T-helper 1 cell treated with Interleukin-12 subunit alpha and Interleukin-12 subunit beta and Interleukin-4 antibody, amounts not matched to agents 30 μg/mL and 1 μg/mL, for 36 hours (primary cell): ENCODE measurements at regions not wholly inside any gene's neighbourhood (a gene's known extent, or its start where the extent isn't known, plus 50 kb on each side); places are given as distances from the start of the nearest gene placed in this dataset.

ENCODE experiments used
- H3K27ac Mint-ChIP-seq: one replicate; pipeline ENCODE4 v1.8.0; 2021; ENCODE audit warnings: mild to moderate bottlenecking, mixed read lengths
- H3K27me3 Mint-ChIP-seq: one replicate; pipeline ENCODE4 v1.8.0; 2021; ENCODE audit warnings: low read depth, mixed read lengths
- H3K36me3 Mint-ChIP-seq: one replicate; pipeline ENCODE4 v1.8.0; 2021; ENCODE audit warnings: low read depth, mixed read lengths
- H3K4me1 Mint-ChIP-seq: one replicate; pipeline ENCODE4 v1.8.0; 2021; ENCODE audit warnings: low read depth, mixed read lengths
- H3K4me3 Mint-ChIP-seq: one replicate; pipeline ENCODE4 v1.8.0; 2021; ENCODE audit warnings: mild to moderate bottlenecking, moderate library complexity, mixed read lengths
- H3K9me3 Mint-ChIP-seq: one replicate; pipeline ENCODE4 v1.8.0; 2021; ENCODE audit warnings: mixed read lengths

DNA sequence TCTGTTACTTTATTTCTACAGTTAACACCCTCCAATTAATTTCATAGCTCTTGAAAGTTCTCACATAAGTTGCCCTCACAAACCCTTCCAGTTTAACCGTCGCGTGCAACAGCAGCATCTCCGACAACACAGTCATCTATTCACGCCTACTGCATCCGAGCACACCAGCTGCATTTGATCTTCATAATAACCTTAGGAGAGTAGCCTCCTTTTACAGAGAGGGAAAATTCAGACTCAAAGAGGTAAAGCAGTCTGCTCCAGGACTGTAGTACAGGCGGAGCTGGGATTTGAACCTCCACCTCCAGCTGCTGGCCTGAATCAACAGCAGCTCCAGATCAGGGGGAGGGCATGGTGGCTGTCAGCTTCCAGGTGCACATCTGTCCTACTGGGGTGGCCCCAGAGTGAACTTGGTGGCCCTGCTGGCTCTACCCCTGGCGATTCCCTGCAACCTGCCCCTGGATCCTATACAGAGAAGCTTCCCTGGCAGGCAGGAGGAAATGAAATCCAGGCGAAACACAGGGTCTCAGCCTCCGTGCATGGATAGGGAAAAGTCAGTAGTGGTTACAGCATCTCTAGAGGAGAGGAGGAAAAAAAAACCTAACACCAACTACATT, 71.6 kb upstream of the UNC5A start:
- H3K27ac Mint-ChIP-seq, result no peak overlapping the region

DNA sequence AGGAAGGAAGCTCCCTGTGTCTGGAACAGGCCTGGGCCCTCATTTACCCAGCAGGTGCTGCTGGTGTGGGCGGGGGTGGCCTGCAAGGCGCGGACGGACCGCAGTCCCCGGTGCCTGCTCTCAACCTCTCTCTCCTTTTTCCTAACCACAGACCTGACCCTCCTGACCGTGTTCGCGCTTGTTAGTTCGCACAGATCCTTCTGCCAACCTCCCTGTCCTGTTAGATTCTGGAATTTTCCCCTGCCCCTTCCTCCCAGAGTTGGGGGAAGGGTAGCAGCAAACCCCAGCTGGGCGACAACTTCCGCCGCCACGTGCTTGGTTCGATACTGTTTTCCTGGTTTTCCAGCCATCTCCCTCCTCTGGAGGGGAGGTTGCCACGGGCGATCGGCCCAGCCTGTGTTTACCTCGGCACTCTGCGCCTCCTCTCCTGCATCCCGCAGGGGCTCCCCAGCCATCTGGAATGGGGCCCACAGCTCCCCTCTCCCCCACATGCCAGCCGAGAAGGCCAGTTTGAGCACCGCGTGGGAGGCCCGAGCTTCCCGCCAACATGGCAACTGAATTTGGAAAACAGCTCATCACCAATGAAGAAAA, 70.8 kb upstream of the UNC5A start:
- Mint-ChIP-seq H3K4me3 (no peak overlapping the region), H3K4me1 (peaks cover 2% of the 10 kb centered on the region), H3K9me3 (no peaks in the 10 kb centered on the region), H3K36me3 (no peaks in the 10 kb centered on the region), H3K27ac (no peak overlapping the region), H3K27me3 (peaks cover 68% of the 10 kb centered on the region)

More for the DNA sequence above, 71.6 kb upstream of the UNC5A start:
- H3K36me3 Mint-ChIP-seq, result no peaks in the 10 kb centered on the region
- H3K4me1 Mint-ChIP-seq, result peaks cover 2% of the 10 kb centered on the region
- peaks cover 59% of the 10 kb centered on the region for H3K27me3 Mint-ChIP-seq
- H3K9me3 Mint-ChIP-seq, result no peaks in the 10 kb centered on the region
- no peak overlapping the region for H3K4me3 Mint-ChIP-seq

DNA sequence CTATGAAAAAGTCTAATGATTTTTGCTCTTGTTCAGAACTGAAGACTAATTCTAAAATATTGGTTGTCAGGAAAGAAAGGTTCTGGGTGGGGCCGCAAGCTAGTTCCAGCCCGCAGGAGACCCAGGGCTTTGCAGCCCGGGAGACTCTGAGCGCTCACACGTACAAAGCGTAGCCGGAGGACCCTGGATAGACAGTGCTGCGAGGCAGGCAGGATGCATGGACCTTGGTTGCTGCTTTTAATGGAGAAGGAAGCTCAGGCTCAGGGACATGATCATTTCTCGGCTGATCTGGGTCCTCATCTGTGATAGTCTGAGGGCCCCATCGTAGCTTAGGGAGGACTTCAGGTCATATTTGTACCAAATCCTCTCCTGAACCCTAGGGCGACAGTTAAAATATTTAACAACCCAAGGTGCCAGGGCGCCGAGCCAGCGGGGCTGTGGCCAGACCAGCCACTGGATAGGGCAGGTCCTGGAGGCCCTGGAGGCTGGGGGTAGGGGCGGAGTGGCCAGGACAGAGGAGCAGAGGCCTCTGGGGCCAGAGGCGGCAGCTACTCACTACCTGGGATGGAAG, 70.1 kb upstream of the UNC5A start:
- Mint-ChIP-seq H3K36me3 (no peaks in the 10 kb centered on the region), H3K27ac (no peak overlapping the region), H3K9me3 (no peaks in the 10 kb centered on the region), H3K27me3 (peaks cover 70% of the 10 kb centered on the region), H3K4me1 (peaks cover 2% of the 10 kb centered on the region), H3K4me3 (no peak overlapping the region)

DNA sequence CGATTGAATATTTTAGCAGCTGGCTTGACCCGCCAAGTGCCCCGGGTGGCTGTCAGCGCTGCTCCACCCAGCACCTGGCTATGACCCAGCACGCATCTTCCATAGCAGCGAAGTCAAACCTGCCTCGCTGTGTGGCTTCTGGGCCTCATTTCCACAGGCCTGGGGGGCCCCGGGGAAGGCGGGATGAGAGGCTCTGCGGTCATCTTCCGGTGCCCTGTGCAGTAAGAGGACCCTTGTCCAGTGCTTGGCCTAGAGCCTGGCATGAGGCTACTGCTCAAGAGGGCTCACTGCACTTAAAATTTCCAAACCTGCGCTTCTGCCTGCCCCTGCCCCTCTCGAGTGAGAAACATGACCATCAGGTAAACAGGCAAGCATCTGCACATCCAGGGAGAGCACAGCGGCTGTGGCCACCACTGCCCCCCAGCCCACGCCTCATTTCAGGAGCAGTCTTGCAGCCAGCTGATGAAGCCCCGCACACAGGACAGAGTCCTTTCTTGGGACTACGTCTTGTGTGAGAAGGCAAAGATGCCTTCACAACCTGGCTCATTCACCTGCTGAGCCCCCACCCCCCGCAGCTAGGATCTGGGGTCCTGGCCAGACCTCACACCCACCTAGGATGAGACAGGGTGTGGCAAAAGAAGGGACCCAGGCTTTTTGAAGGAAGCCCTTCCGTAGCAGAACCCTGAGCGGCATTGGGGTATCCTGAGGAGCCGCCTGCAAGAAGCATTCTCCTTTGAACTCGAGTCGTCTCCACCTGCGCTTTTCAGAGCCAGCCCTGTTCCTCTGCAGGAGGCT, 69.5 kb upstream of the UNC5A start:
- Mint-ChIP-seq H3K27me3 (peaks cover 73% of the 10 kb centered on the region), H3K36me3 (no peaks in the 10 kb centered on the region), H3K9me3 (no peaks in the 10 kb centered on the region), H3K4me1 (peaks cover 9% of the 10 kb centered on the region), H3K4me3 (no peak overlapping the region), H3K27ac (no peak overlapping the region)

DNA sequence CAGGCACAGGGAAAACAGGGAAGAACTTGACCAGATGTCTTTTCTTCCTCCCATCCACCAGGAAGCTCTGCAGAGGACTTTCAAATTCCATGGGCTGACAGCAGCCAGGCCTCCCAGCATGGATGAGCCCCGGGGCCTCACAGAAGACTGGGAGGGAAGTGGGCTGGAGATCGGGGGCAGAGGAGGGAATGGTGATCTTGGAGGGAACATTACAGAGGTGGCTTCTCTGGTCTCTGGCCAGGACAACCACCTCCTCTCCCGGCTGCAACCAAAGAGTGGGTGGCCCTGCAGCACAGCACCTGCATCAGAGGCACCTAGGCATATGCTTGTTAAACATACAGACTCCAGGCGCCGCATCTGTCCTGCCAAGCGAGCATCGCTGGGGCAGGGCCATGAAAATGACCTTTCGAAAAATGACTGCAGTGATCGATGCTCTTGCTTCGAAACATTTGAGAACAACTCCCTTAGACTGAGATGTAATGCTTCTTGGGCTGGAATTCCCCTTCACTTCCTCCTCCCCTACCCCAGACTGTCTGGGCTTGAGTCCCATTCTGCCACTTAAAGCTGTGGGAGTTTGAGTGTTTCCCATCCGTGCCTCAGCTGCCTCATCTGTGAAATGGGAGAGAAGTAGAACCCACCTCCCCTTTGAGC, 68.7 kb upstream of the UNC5A start:
- Mint-ChIP-seq H3K4me3 (no peak overlapping the region), H3K27ac (no peak overlapping the region), H3K36me3 (no peaks in the 10 kb centered on the region), H3K9me3 (no peaks in the 10 kb centered on the region), H3K4me1 (peaks cover 11% of the 10 kb centered on the region), H3K27me3 (peaks cover 76% of the 10 kb centered on the region)

DNA sequence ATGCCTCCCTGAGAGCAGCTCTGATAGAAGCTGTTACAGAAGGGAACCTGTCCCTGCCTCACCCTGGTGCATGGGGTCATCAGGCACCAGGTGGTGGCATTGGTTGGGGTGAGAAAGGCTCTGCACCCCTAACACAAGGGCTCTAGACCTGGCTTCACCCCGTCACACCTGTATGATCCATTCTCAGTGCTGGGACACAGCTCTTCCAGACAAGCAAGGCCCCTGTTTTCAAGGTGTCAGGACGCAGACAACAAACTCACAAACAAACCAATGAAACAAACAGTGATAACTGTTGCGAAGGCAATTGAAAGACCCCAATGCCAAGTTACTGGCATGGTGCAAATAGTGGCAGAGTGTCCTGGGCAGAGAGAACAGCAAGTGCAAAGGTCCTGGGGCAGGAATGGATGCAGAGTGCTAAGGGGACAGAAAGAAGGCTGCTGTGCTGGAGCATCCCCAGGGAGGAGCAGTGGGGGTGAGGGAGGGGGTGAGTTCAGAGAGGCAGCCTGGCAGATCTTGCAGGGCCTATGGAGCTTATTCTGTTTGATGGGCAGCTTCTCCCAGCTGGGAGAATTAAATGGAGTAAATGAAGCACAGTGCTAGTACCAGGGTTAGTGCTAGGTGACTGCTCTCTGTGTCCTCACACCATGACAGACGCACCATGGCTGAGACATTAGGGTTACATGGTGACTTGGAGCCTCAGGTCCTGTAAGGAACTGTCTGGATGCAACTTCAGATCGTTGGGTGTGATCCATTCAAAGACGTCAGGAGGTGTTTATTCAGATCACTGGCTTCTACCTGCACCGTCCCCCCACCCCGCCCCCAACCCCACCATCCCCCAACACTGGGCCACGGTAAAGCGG, 67.9 kb upstream of the UNC5A start:
- H3K4me3 Mint-ChIP-seq, result no peak overlapping the region
- H3K4me1 Mint-ChIP-seq, result peaks cover 11% of the 10 kb centered on the region
- no peak overlapping the region for H3K27ac Mint-ChIP-seq
- H3K36me3 Mint-ChIP-seq, result no peaks in the 10 kb centered on the region
- no peaks in the 10 kb centered on the region for H3K9me3 Mint-ChIP-seq
- H3K27me3 Mint-ChIP-seq, result peaks cover 76% of the 10 kb centered on the region

DNA sequence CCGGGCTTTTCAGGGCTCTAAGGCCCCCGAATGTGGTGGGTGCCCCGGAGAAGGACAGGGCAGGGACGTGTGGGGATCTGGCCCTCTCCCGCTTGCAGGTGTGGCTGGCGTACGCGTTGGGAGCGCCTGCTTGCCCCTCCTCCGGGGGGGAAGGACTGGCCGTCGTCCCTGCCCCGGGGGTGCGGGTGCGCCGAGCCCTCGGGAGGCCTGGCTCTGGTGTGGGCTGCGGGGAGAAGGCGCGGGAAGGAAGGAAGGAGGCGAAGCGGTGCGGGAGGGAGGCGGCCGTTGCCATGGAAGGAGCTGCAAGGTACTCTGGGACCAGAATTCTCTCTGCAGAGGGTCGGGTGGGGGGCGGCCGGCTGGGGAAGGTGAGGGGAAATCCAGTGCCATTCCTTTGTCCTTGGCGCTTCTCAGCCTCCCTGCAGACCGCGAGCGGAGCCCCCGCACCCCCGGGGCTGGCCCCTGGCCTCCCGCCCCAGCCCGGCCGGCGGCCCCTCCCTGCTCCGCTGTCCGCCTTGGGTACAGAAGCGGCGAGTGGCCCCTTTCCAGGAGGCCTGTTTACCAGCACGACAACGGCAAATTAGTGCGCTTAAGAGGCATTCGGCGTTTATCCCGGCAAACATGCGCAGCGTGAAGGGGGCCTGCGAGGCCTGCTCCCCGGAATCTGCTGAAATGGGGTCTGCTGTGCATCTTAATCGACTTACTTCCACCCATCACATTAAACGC, 67.1 kb upstream of the UNC5A start:
- H3K4me3 Mint-ChIP-seq, result no peak overlapping the region
- no peaks in the 10 kb centered on the region for H3K9me3 Mint-ChIP-seq
- H3K4me1 Mint-ChIP-seq, result peaks cover 11% of the 10 kb centered on the region
- no peak overlapping the region for H3K27ac Mint-ChIP-seq
- H3K36me3 Mint-ChIP-seq, result no peaks in the 10 kb centered on the region
- H3K27me3 Mint-ChIP-seq, result peaks cover 80% of the 10 kb centered on the region

DNA sequence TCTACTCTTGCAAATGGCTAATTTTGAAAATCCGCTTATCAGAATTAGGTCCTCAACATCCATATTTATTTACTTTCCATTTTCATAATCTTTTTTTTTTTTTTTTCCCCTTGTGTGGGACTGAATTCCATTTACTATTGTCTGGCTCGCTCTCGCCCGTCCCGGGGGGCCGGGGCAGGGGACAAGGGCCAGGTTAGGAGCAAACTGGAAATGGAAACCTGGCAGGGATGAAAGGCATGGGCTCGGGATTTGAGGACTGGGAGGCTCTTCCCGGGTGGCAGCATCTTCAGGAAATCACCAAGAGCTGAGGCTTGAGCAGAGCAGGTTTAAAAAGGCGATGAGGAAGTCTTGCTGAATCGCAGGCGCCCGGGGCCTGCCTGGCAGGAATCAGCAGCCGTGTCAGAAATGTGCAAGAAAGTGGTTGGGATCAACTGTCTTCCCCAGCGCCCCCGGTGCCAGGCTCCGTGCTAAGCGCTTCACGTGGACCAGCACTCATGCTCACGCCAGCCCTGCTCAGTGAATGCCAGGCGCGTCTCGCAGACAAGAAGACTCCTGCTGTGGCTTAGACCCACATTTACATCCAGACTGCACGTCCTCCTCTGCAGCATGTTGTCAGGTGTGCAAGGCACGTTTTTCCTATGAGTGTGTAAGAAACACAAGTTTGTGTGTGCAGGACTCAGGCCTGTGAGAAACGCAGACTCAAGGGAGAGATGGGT, 66.3 kb upstream of the UNC5A start:
- H3K9me3 Mint-ChIP-seq, result no peaks in the 10 kb centered on the region
- H3K36me3 Mint-ChIP-seq, result no peaks in the 10 kb centered on the region
- peaks cover 74% of the 10 kb centered on the region for H3K27me3 Mint-ChIP-seq
- no peak overlapping the region for H3K27ac Mint-ChIP-seq
- H3K4me3 Mint-ChIP-seq, result no peak overlapping the region
- peaks cover 11% of the 10 kb centered on the region for H3K4me1 Mint-ChIP-seq

DNA sequence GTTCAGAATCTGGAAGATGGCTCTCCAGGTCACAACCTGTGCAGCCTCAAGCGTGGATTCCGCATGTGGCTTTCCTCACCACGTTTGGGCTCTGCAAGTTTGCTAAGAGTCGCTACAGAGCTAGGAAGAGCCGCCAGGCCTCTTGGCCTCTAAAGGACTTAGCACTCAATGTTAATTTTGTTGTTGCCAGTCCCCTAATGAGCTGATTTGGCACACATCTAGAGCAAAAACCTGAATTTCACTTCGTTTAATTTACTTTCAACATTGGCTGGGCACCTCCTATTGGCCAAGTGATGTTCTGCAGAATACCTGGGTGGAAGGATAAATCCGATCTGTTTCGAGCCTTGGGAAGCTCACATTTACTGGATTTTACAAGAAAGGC, 65.8 kb upstream of the UNC5A start:
- no peak overlapping the region for H3K4me3 Mint-ChIP-seq
- no peaks in the 10 kb centered on the region for H3K36me3 Mint-ChIP-seq
- no peaks in the 10 kb centered on the region for H3K9me3 Mint-ChIP-seq
- no peak overlapping the region for H3K27ac Mint-ChIP-seq
- peaks cover 8% of the 10 kb centered on the region for H3K4me1 Mint-ChIP-seq
- peaks cover 68% of the 10 kb centered on the region for H3K27me3 Mint-ChIP-seq

DNA sequence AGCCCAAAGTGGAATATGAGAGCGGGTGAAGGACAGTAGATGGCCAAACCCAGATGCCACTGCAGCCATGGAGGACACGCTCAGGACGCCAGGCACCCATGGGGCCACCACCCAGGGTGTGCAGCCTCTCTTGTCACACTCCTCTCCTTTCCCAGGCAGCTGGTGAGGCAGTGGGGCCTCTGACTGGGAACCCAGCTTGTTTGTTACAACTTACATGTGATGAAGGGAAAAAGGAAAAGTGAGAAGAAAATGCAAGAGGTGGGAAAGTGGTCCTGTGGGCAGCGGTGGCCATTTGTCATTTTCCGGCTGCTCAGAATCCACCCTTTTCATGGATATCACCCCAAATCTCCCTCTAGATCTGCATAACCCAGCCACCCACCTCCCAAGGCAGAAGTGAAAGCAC, 62.7 kb upstream of the UNC5A start:
- Mint-ChIP-seq H3K4me1 (peaks cover 8% of the 10 kb centered on the region), H3K27ac (no peak overlapping the region), H3K27me3 (peaks cover 57% of the 10 kb centered on the region), H3K9me3 (no peaks in the 10 kb centered on the region), H3K36me3 (no peaks in the 10 kb centered on the region), H3K4me3 (no peak overlapping the region)

DNA sequence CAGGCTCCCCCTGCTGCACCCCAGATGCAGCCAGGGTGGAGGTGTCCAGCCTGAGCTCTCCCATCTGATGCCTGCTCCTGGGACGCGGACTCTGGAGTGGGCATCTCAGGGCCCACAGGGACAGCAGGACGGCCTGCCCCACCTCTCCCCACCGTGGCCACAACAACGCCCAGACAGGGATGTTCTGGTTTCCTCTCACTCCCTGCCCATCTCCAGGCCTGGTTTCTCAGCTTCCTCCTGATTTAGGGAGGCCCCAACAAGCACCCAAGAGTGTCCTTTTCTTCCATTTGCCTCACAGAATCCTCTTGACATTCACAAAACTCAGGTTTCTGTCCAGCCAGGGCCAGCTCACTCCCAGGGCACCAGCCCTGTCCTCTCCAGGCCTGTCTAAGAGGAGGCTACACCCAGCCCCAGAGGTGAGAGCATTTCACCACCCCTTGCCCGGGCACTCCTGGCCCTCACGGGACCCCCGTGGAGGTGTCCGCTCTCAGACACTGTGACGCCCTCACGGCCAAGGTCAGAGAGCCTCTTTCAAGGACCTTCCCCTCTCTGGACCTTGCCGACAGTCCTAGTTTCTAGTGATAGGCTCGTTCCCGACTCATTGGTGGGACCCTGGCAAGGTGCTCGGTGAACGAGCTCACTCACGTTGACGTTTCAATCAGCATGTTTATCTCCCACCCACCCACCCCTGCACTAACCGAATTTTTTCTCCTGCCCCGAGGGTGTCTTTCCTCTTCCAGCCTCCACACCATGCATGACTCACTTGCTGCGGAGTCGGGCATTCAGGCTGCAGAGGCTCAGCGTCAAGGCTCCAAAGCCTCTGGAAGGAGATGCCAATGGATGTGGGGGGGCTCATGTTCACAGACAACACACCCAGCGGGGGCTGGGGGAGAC, 62.0 kb upstream of the UNC5A start:
- H3K9me3 Mint-ChIP-seq, result no peaks in the 10 kb centered on the region
- no peak overlapping the region for H3K27ac Mint-ChIP-seq
- H3K27me3 Mint-ChIP-seq, result peaks cover 59% of the 10 kb centered on the region
- peaks cover 8% of the 10 kb centered on the region for H3K4me1 Mint-ChIP-seq
- H3K36me3 Mint-ChIP-seq, result no peaks in the 10 kb centered on the region
- no peak overlapping the region for H3K4me3 Mint-ChIP-seq
